ENCODE measurements at regions not wholly inside any gene's neighbourhood (a gene's known extent, or its start where the extent isn't known, plus 50 kb on each side); places are given as distances from the start of the nearest gene placed in this dataset.
A peak's percentile ranks its signal among the peaks of the same experiment; 100 is the strongest.
"Not testable (repeated sequence)": the region's sequence is repeated elsewhere in the genome, so short reads cannot be mapped to it uniquely, and the experiment has no call there.

- not testable (repeated sequence) for ATAC-seq
- WGBS (ENCODE audit: insufficient coverage, low coverage, missing lambda C conversion rate), result 16% methylated on average over 5 of the region's 8 CpGs
Observed at GRCh38 chr17:30596948-30597775, 120.0 kb downstream of the GOSR1 start.

GRCh38 chr17:30594953-30595371, 117.8 kb downstream of the GOSR1 start:
- H3K36me3 ChIP-seq (ENCODE audit: control insufficient read depth, insufficient read depth, low read length); in situ Hi-C loops (cut with MboI); H3K9me3 ChIP-seq (replicated peaks; ENCODE audit: control insufficient read depth, insufficient read depth, low read depth, low read length); BruUV-seq (replicated peaks); H3K4me2 ChIP-seq (ENCODE audit: insufficient read depth, low read length); H3K9me1 ChIP-seq (ENCODE audit: control insufficient read depth, insufficient read depth, low read length); H3K4me3 ChIP-seq; H2AFZ ChIP-seq (ENCODE audit: low read depth, low read length); H3K79me2 ChIP-seq (ENCODE audit: control insufficient read depth, insufficient read depth, low read length); H4K20me1 ChIP-seq (replicated peaks; ENCODE audit: control insufficient read depth, insufficient read depth, low read length); H3K27me3 ChIP-seq (ENCODE audit: control insufficient read depth in 2 of 2, insufficient read depth in 2 of 2, low read length in 2 of 2); intact Hi-C loops (cut with micrococcal nuclease); POLR2A ChIA-PET; H3K27ac ChIP-seq (ENCODE audit: extremely low read depth, low read depth, low read length); H3K9ac ChIP-seq (ENCODE audit: insufficient read depth in 1 of 2, low read depth in 2 of 2, low read length in 2 of 2); ATAC-seq; CTCF ChIA-PET (ENCODE audit: low intra/inter-chr PET ratio); DNase-seq (ENCODE audit: extremely low read depth in 1 of 4, low spot score in 3 of 4); H3K4me1 ChIP-seq (replicated peaks in 1 of 2; ENCODE audit: control insufficient read depth in 2 of 2, insufficient read depth in 2 of 2, low read length in 2 of 2); FAIRE-seq: not testable (repeated sequence)
- 32% methylated on average over 6 of the region's 10 CpGs for WGBS (ENCODE audit: insufficient coverage, low coverage, missing lambda C conversion rate)

More at GRCh38 chr17:30596948-30597775, 120.0 kb downstream of the GOSR1 start:
- H4K20me1 ChIP-seq (replicated peaks; ENCODE audit: control insufficient read depth, insufficient read depth, low read length); H3K4me3 ChIP-seq; CTCF ChIA-PET (ENCODE audit: low intra/inter-chr PET ratio); intact Hi-C loops (cut with micrococcal nuclease); H3K79me2 ChIP-seq (ENCODE audit: control insufficient read depth, insufficient read depth, low read length); DNase-seq (ENCODE audit: extremely low read depth in 1 of 4, low spot score in 3 of 4); BruUV-seq (replicated peaks); in situ Hi-C loops (cut with MboI); H3K4me2 ChIP-seq (ENCODE audit: insufficient read depth, low read length); H3K9me1 ChIP-seq (ENCODE audit: control insufficient read depth, insufficient read depth, low read length); FAIRE-seq; H3K27ac ChIP-seq (ENCODE audit: extremely low read depth, low read depth, low read length); H2AFZ ChIP-seq (ENCODE audit: low read depth, low read length); H3K36me3 ChIP-seq (ENCODE audit: control insufficient read depth, insufficient read depth, low read length); H3K9ac ChIP-seq (ENCODE audit: insufficient read depth in 1 of 2, low read depth in 2 of 2, low read length in 2 of 2); H3K9me3 ChIP-seq (replicated peaks; ENCODE audit: control insufficient read depth, insufficient read depth, low read depth, low read length): not testable (repeated sequence)
- TF ChIP-seq AFF1 (IDR thresholded peaks at IDR 0.05; ENCODE audit: low read depth in 1 of 2, partially characterized antibody in 2 of 2) (peak in 1 of 2 experiments; percentile 92), ZNF146 (CRISPR knock-in tag; IDR thresholded peaks at IDR 0.05; ENCODE audit: unreplicated experiment) (peak; percentile 63)
- Histone ChIP-seq H3K4me1 (replicated peaks in 1 of 2; ENCODE audit: control insufficient read depth in 2 of 2, insufficient read depth in 2 of 2, low read length in 2 of 2) (peaks cover 0 to 14% of the 10 kb centered on the region in 2 experiments; a peak in 2 of 5 replicates), H3K27me3 (ENCODE audit: control insufficient read depth in 2 of 2, insufficient read depth in 2 of 2, low read length in 2 of 2) (peaks cover 5 to 21% of the 10 kb centered on the region in 2 experiments)
- POLR2A ChIA-PET, result interaction anchor here (0.8 kb wide), 1 partner anchor 18 kb away, joined by 3 read pairs; no protein-coding TSS in a partner anchor
